GM12878 (cell line): ENCODE measurements at regions not wholly inside any gene's neighbourhood (a gene's known extent, or its start where the extent isn't known, plus 50 kb on each side); places are given as distances from the start of the nearest gene placed in this dataset.
A peak's percentile ranks its signal among the peaks of the same experiment; 100 is the strongest.

Experiments
- ATAC-seq: fragments of 200-7000 bp; cut with Tn5 transposase; 3 replicates; pipeline ENCODE4 v1.9.1; 2020; ENCODE audit warnings: mild to moderate bottlenecking, moderate library complexity
- BruUV-seq: library from RNA; stranded (reverse); fragments of 400-500 nt; replicated peaks from 2 replicates; lab custom pipeline; 2021; lab: Mats Ljungman, UMichigan
- CTCF ChIA-PET: fragments of 300-600 bp; sonication (Branson Sonifier 250); formaldehyde crosslinking; extraction: SDS; loops from one replicate; lab custom pipeline; 2021; ENCODE audit warnings: inconsistent platforms; lab: Yijun Ruan, JAX
- POLR2A ChIA-PET: fragments of 350-600 bp; formaldehyde crosslinking; extraction: SDS; loops from one replicate; lab custom pipeline; 2021; ENCODE audit warnings: inconsistent platforms; lab: Charles Lee
- RAD21 ChIA-PET: fragments of 300-600 bp; sonication (Branson Sonifier 250); formaldehyde crosslinking; loops from one replicate; lab custom pipeline; 2023; ENCODE audit warnings: antibody characterized with exemption; ENCODE audit not compliant: unreplicated experiment; lab: Charles Lee
- SMC1A ChIA-PET: fragments of 300-600 bp; sonication (Branson Sonifier 250); formaldehyde crosslinking; loops from one replicate; lab custom pipeline; 2023; ENCODE audit not compliant: unreplicated experiment, uncharacterized antibody; lab: Charles Lee
- DNase-seq: peaks from one replicate; pipeline ENCODE4 v3.0.0-alpha.2; 2011; ENCODE audit warnings: low read depth, low spot score
- FAIRE-seq: peaks from 3 replicates; lab custom pipeline; 2011; peaks lifted over from hg19 to GRCh38; lab: Jason Lieb, UNC
- H2AFZ ChIP-seq: 2 replicates; pipeline ENCODE4 v1.6.0; 2011; ENCODE audit warnings: low read depth, low read length, control low read depth; ENCODE audit not compliant: control insufficient read depth
- H3K27ac ChIP-seq: 2 replicates; pipeline ENCODE4 v1.5.1; 2011; ENCODE audit warnings: control low read depth; ENCODE audit not compliant: control insufficient read depth, insufficient read depth
- H3K27me3 ChIP-seq, 2 experiments: replicated peaks in 1 of 2; 2 replicates each; pipeline versions ENCODE4 v1.6.0 to v1.6.1; 2011; ENCODE audit warnings: low read length in 1 of 2; ENCODE audit not compliant: control insufficient read depth in 2 of 2, insufficient read depth in 2 of 2
- H3K36me3 ChIP-seq, 2 experiments: 2 replicates each; pipeline ENCODE4 v1.5.1; 2011; ENCODE audit warnings: low read length in 1 of 2; ENCODE audit not compliant: control insufficient read depth in 2 of 2, insufficient read depth in 2 of 2
- H3K4me1 ChIP-seq: 2 replicates; pipeline ENCODE4 v1.6.1; 2011; ENCODE audit warnings: mild to moderate bottlenecking, low read length, moderate library complexity, mixed read lengths; ENCODE audit not compliant: control insufficient read depth, insufficient read depth
- H3K4me2 ChIP-seq: 2 replicates; pipeline ENCODE4 v1.6.0; 2011; ENCODE audit warnings: control low read depth; ENCODE audit not compliant: control insufficient read depth, insufficient read depth
- H3K4me3 ChIP-seq: fragments of 200-600 bp; sonication (generic); 2 replicates; pipeline ENCODE4 v1.5.1; 2016
- H3K79me2 ChIP-seq: 2 replicates; pipeline ENCODE4 v1.6.0; 2011; ENCODE audit warnings: low read length; ENCODE audit not compliant: control insufficient read depth, insufficient read depth
- H3K9ac ChIP-seq: 2 replicates; pipeline ENCODE4 v1.8.0; 2011; ENCODE audit warnings: low read length, control low read depth, mixed read lengths; ENCODE audit not compliant: control insufficient read depth, insufficient read depth
- H3K9me3 ChIP-seq: replicated peaks from 3 replicates; pipeline ENCODE4 v1.5.1; 2011; ENCODE audit warnings: mild to moderate bottlenecking, low read length; ENCODE audit not compliant: control insufficient read depth, insufficient read depth
- H4K20me1 ChIP-seq: 2 replicates; pipeline ENCODE4 v1.6.0; 2011; ENCODE audit not compliant: control insufficient read depth, insufficient read depth
- ATF7 ChIP-seq: fragments of 450-650 bp; IDR thresholded peaks from 2 replicates; pipeline ENCODE4 v1.6.1; 2016; ENCODE audit warnings: low read depth, mild to moderate bottlenecking
- KDM1A ChIP-seq: fragments of 200-600 bp; sonication (generic); IDR thresholded peaks from 2 replicates; pipeline ENCODE4 v1.6.1; 2016; ENCODE audit warnings: borderline replicate concordance
- LARP7 ChIP-seq: fragments of 450-650 bp; IDR thresholded peaks from 2 replicates; pipeline ENCODE4 v1.6.1; 2017; ENCODE audit warnings: mild to moderate bottlenecking
- MYC ChIP-seq: IDR thresholded peaks from 2 replicates; pipeline ENCODE4 v1.6.1; 2011; ENCODE audit warnings: mild to moderate bottlenecking, low read length, moderate library complexity, inconsistent platforms; ENCODE audit not compliant: insufficient read depth, insufficient replicate concordance, insufficient read length, severe bottlenecking
- NFYB ChIP-seq: IDR thresholded peaks from 2 replicates; pipeline ENCODE4 v1.6.1; 2011; ENCODE audit warnings: low read depth, mild to moderate bottlenecking, low read length, improper control_type of control experiment, moderate library complexity; ENCODE audit not compliant: insufficient read depth
- WGBS: methylation state at CpG from one replicate; pipeline ENCODE4 v1.1.6; 2016; ENCODE audit warnings: low lambda C conversion rate; ENCODE audit not compliant: insufficient replicate concordance, insufficient coverage; ENCODE audit errors: missing lambda C conversion rate; 5-methylcytosine and 5-hydroxymethylcytosine counted together
- in situ Hi-C: fragments of 300-500 bp; cut with MboI; formaldehyde crosslinking; loops from 9 replicates; pipeline ENCODE4 v1.14.3; 2018; ENCODE audit warnings: mixed read lengths
- intact Hi-C: fragments of 100-400 bp; cut with micrococcal nuclease; formaldehyde crosslinking; loops from one replicate; pipeline ENCODE4 v1.14.2; 2022; ENCODE audit not compliant: unreplicated experiment
- TF ChIP-seq, protein P1 (sequence below): fragments of 450-650 bp; IDR thresholded peaks from 2 replicates; pipeline ENCODE4 v1.6.1; 2018; ENCODE audit warnings: mild to moderate bottlenecking, low read depth, moderate library complexity; ENCODE audit not compliant: partially characterized antibody
- TF ChIP-seq, protein P2 (sequence below): fragments of 450-650 bp; IDR thresholded peaks from 2 replicates; pipeline ENCODE4 v1.6.1; 2018; ENCODE audit warnings: borderline replicate concordance, mild to moderate bottlenecking; ENCODE audit not compliant: partially characterized antibody

DNA sequence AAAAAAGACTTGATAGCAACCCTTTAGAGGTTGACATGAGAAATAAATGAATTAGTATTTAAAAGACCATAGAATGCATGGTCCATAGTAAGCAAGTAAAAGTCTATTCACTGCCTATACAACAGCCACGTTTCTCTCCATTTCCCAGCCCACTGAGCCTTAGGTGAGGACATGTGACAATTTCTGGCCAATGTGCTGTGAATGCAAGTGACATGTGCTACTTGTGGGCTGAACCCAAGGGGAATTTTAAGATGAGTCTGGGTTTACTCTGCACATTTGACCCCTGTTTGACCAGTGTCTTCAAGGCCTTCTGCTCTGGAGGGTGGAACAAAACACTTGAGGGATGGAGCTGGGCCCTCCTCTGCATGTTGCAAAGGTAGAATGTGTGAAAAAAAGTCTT is 384.4 kb upstream of the KLF6 start:
- in situ Hi-C loops: no loop called here
- ChIA-PET CTCF (no interaction called here), SMC1A (interaction anchor here (0.6 kb wide), 1 partner anchor 449 kb away, joined by 3 read pairs; no protein-coding TSS in a partner anchor), POLR2A (no interaction called here), RAD21 (interaction anchor here (0.7 kb wide), 1 partner anchor 16 kb away, joined by 3 read pairs; no protein-coding TSS in a partner anchor)
- no peak for DNase-seq
- Histone ChIP-seq H3K4me3 (no peak overlapping the region), H3K79me2 (no peaks in the 10 kb centered on the region), H3K27me3 (no peaks in the 10 kb centered on the region; a peak in 1 of 4 replicates), H3K4me2 (no peak overlapping the region), H2AFZ (no peak overlapping the region), H3K4me1 (peaks cover 4% of the 10 kb centered on the region; the same call in 1 of the 2 replicates), H3K9me3 (no peaks in the 10 kb centered on the region; the same call in 2 of the 3 replicates), H3K9ac (no peak overlapping the region), H3K27ac (no peak overlapping the region), H4K20me1 (no peaks in the 10 kb centered on the region), H3K36me3 (no peaks in the 10 kb centered on the region)
- TF ChIP-seq KDM1A: no peak
- TF ChIP-seq, protein P1, sequence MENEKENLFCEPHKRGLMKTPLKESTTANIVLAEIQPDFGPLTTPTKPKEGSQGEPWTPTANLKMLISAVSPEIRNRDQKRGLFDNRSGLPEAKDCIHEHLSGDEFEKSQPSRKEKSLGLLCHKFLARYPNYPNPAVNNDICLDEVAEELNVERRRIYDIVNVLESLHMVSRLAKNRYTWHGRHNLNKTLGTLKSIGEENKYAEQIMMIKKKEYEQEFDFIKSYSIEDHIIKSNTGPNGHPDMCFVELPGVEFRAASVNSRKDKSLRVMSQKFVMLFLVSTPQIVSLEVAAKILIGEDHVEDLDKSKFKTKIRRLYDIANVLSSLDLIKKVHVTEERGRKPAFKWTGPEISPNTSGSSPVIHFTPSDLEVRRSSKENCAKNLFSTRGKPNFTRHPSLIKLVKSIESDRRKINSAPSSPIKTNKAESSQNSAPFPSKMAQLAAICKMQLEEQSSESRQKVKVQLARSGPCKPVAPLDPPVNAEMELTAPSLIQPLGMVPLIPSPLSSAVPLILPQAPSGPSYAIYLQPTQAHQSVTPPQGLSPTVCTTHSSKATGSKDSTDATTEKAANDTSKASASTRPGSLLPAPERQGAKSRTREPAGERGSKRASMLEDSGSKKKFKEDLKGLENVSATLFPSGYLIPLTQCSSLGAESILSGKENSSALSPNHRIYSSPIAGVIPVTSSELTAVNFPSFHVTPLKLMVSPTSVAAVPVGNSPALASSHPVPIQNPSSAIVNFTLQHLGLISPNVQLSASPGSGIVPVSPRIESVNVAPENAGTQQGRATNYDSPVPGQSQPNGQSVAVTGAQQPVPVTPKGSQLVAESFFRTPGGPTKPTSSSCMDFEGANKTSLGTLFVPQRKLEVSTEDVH: no peak
- TF ChIP-seq, protein P2, sequence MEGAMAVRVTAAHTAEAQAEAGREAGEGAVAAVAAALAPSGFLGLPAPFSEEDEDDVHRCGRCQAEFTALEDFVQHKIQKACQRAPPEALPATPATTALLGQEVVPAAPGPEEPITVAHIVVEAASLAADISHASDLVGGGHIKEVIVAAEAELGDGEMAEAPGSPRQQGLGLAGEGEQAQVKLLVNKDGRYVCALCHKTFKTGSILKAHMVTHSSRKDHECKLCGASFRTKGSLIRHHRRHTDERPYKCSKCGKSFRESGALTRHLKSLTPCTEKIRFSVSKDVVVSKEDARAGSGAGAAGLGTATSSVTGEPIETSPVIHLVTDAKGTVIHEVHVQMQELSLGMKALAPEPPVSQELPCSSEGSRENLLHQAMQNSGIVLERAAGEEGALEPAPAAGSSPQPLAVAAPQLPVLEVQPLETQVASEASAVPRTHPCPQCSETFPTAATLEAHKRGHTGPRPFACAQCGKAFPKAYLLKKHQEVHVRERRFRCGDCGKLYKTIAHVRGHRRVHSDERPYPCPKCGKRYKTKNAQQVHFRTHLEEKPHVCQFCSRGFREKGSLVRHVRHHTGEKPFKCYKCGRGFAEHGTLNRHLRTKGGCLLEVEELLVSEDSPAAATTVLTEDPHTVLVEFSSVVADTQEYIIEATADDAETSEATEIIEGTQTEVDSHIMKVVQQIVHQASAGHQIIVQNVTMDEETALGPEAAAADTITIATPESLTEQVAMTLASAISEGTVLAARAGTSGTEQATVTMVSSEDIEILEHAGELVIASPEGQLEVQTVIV: no peak
- TF ChIP-seq ATF7: no peak
- no peak for TF ChIP-seq LARP7
- TF ChIP-seq MYC: no peak
- 0 out of 2 replicates have a peak, but pooled peaks have one; percentile 7 for TF ChIP-seq NFYB
- ATAC-seq: no peak
- BruUV-seq: no TSS peak
- FAIRE-seq: no peak
- intact Hi-C loops: no loop called here
- 0% methylated on average over 1 of the region's 1 CpG for WGBS
